OCI-LY7 (cell line): ENCODE measurements at regions not wholly inside any gene's neighbourhood (a gene's known extent, or its start where the extent isn't known, plus 50 kb on each side); places are given as distances from the start of the nearest gene placed in this dataset.

Source experiments
- EZH2phosphoT487 ChIP-seq: fragments of 200-600 bp; sonication (generic); IDR thresholded peaks from 2 replicates; pipeline ENCODE4 v1.6.1; 2018; ENCODE audit warnings: low read depth, borderline replicate concordance, mild to moderate bottlenecking, mixed run types, antibody characterized with exemption, low read length, moderate library complexity, mixed read lengths
- TF ChIP-seq, protein P1 (sequence below): fragments of 200-600 bp; sonication (generic); conservative IDR thresholded peaks from 2 replicates; pipeline ENCODE4 v1.5.1; 2014; ENCODE audit warnings: mild to moderate bottlenecking, antibody characterized with exemption, low read length, moderate library complexity, mixed read lengths

DNA sequence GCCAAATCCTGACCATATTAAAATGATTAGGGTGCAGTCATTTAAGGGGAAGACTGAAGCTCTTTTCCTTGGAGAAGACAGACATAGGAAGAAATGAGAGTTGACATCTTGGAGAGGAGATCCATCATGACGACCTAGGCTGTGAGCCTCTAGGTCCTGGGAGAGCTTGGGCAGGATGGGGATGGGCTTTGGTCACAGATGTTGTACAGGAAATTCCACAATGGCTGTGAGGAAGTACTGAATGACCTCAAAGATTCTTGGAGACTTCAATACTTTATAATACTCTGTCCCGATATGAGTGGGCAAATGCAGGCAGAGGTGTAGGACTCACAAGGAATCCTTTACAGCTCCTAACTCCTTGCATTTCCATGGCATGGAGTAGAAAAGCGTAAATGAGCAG, 204.9 kb upstream of the FRMD6 start:
- TF ChIP-seq, protein P1, sequence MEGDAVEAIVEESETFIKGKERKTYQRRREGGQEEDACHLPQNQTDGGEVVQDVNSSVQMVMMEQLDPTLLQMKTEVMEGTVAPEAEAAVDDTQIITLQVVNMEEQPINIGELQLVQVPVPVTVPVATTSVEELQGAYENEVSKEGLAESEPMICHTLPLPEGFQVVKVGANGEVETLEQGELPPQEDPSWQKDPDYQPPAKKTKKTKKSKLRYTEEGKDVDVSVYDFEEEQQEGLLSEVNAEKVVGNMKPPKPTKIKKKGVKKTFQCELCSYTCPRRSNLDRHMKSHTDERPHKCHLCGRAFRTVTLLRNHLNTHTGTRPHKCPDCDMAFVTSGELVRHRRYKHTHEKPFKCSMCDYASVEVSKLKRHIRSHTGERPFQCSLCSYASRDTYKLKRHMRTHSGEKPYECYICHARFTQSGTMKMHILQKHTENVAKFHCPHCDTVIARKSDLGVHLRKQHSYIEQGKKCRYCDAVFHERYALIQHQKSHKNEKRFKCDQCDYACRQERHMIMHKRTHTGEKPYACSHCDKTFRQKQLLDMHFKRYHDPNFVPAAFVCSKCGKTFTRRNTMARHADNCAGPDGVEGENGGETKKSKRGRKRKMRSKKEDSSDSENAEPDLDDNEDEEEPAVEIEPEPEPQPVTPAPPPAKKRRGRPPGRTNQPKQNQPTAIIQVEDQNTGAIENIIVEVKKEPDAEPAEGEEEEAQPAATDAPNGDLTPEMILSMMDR: no peak
- no peak for TF ChIP-seq EZH2phosphoT487
